ENCODE measurements at regions not wholly inside any gene's neighbourhood (a gene's known extent, or its start where the extent isn't known, plus 50 kb on each side); places are given as distances from the start of the nearest gene placed in this dataset.

DNA sequence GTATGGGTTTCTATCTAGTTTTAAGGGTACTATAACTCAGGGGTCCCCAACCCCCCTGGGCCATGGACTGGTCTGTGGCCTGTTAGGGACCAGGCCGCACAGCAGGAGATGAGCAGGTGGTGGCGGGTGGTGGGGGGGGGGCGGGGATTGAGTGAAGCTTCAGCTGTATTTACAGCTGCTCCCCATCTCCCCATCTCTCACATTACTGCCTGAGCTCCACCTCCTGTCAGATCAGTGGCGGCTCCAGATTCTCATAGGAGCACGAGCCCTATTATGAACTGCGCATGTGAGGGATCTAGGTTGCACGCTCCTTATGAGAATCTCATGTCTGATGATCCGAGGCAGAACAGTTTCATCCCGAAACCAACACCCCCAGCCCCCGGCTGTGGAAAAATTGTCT is 95.1 kb upstream of the SLC45A1 start:
- Histone ChIP-seq H3K36me3 (ENCODE audit: control insufficient read depth, insufficient read depth, low read length) (no peaks in the 10 kb centered on the region), H3K9ac (ENCODE audit: insufficient read depth, low read length) (no peak overlapping the region), H4K20me1 (ENCODE audit: control insufficient read depth, extremely low read depth, insufficient read depth, low read length) (no peaks in the 10 kb centered on the region), H2AFZ (ENCODE audit: low read length) (no peak overlapping the region), H3K9me3 (ENCODE audit: control insufficient read depth, insufficient read depth, low read depth, low read length) (no peaks in the 10 kb centered on the region), H3K4me1 (ENCODE audit: control insufficient read depth, extremely low read depth, insufficient read depth, low read length) (peaks cover 3% of the 10 kb centered on the region), H3K79me2 (ENCODE audit: control insufficient read depth, insufficient read depth, low read length) (no peaks in the 10 kb centered on the region), H3K27me3 (ENCODE audit: control insufficient read depth, insufficient read depth, low read length) (peaks cover 3% of the 10 kb centered on the region), H3K27ac (ENCODE audit: insufficient read depth, low read length) (no peak overlapping the region), H3K4me3 (replicated peaks in 1 of 4; ENCODE audit: control extremely low read depth in 1 of 4, insufficient read depth in 1 of 4, low read depth in 3 of 4, low read length in 4 of 4) (no peak overlapping the region), H3K4me2 (ENCODE audit: extremely low read depth, insufficient read depth, low read length) (no peak overlapping the region)
- no peak for DNase-seq (ENCODE audit: low read depth in 2 of 2)
- TF ChIP-seq, protein P1, sequence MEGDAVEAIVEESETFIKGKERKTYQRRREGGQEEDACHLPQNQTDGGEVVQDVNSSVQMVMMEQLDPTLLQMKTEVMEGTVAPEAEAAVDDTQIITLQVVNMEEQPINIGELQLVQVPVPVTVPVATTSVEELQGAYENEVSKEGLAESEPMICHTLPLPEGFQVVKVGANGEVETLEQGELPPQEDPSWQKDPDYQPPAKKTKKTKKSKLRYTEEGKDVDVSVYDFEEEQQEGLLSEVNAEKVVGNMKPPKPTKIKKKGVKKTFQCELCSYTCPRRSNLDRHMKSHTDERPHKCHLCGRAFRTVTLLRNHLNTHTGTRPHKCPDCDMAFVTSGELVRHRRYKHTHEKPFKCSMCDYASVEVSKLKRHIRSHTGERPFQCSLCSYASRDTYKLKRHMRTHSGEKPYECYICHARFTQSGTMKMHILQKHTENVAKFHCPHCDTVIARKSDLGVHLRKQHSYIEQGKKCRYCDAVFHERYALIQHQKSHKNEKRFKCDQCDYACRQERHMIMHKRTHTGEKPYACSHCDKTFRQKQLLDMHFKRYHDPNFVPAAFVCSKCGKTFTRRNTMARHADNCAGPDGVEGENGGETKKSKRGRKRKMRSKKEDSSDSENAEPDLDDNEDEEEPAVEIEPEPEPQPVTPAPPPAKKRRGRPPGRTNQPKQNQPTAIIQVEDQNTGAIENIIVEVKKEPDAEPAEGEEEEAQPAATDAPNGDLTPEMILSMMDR (conservative IDR thresholded peaks at IDR 0.05 in 1 of 2, IDR thresholded peaks at IDR 0.05 in 1 of 2; ENCODE audit: low read depth in 1 of 2, low read length in 2 of 2): no peak
- TF ChIP-seq EZH2 (IDR thresholded peaks at IDR 0.05; ENCODE audit: low read length, missing control alignments): no peak

DNA sequence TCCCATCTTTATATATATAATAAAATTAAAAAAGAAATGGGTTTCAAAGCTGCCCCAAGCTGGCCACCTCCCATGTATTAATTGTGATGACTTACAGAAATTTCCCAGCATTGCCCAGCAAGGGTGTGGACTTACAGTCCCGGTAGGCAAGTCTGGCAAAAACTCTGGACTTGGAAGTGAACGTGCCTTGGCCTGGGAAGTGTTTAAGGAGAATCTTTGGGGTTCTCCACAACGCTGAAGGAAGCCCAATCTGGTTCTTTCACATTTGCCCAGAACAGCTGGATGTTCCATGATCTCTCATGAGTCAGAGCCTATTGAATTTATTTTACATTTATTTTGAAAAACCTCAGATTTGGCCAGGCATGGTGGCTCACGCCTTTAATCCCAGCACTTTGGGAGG is 98.4 kb upstream of the SLC45A1 start:
- Histone ChIP-seq H3K4me2 (ENCODE audit: extremely low read depth, insufficient read depth, low read length) (peak overlapping the region; percentile 8), H3K4me1 (ENCODE audit: control insufficient read depth, extremely low read depth, insufficient read depth, low read length) (peaks cover 11% of the 10 kb centered on the region), H4K20me1 (ENCODE audit: control insufficient read depth, extremely low read depth, insufficient read depth, low read length) (no peaks in the 10 kb centered on the region), H3K9ac (ENCODE audit: insufficient read depth, low read length) (no peak overlapping the region), H3K4me3 (replicated peaks in 1 of 4; ENCODE audit: control extremely low read depth in 1 of 4, insufficient read depth in 1 of 4, low read depth in 3 of 4, low read length in 4 of 4) (no peak overlapping the region), H3K79me2 (ENCODE audit: control insufficient read depth, insufficient read depth, low read length) (no peaks in the 10 kb centered on the region), H3K27ac (ENCODE audit: insufficient read depth, low read length) (no peak overlapping the region), H3K27me3 (ENCODE audit: control insufficient read depth, insufficient read depth, low read length) (no peaks in the 10 kb centered on the region), H3K36me3 (ENCODE audit: control insufficient read depth, insufficient read depth, low read length) (no peaks in the 10 kb centered on the region), H3K9me3 (ENCODE audit: control insufficient read depth, insufficient read depth, low read depth, low read length) (no peaks in the 10 kb centered on the region), H2AFZ (ENCODE audit: low read length) (no peak overlapping the region)
- TF ChIP-seq, protein P1 (conservative IDR thresholded peaks at IDR 0.05 in 1 of 2, IDR thresholded peaks at IDR 0.05 in 1 of 2; ENCODE audit: low read depth in 1 of 2, low read length in 2 of 2): no peak
- TF ChIP-seq EZH2 (IDR thresholded peaks at IDR 0.05; ENCODE audit: low read length, missing control alignments): no peak
- DNase-seq (ENCODE audit: low read depth in 2 of 2): peak; percentile 20 to 46

DNA sequence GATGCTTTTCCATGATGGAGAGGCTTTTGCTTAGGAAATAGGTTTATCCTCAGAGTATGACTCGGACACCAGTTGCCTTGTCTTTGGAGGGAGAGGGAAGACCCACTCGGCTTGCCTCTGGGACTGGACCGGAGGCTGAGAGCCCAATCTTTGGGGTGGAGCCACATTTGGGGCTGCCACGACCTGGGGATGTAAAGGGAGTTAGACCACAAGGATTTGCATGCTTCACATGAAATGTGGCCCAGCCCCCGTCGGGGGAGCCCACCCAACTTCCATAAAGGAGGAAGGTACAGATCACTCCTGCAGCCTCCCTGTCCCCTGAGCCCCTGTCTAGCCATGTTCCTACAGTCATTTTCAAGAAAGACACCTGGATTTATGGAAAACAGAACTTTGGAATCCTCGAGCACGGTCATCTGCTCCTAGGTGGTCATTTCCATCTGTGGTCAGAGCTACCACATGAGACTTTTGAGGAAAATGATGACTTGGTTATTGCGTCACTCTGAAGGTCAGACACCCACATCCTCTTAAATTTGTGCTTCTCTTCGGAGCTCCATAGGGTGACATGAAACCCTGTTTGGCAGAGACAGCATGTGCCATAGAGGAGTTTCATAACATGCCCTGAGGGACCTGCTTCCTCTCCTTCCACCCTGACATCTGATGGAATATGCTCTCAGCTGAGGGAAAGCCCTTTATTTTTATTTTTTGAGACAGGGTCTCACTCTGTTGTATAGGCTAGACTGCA is 99.4 kb upstream of the SLC45A1 start:
- H3K27me3 ChIP-seq (ENCODE audit: control insufficient read depth, insufficient read depth, low read length): no peaks in the 10 kb centered on the region
- no peaks in the 10 kb centered on the region for H3K36me3 ChIP-seq (ENCODE audit: control insufficient read depth, insufficient read depth, low read length)
- no peaks in the 10 kb centered on the region for H3K9me3 ChIP-seq (ENCODE audit: control insufficient read depth, insufficient read depth, low read depth, low read length)
- TF ChIP-seq EZH2 (IDR thresholded peaks at IDR 0.05; ENCODE audit: low read length, missing control alignments): no peak
- TF ChIP-seq, protein P1 (conservative IDR thresholded peaks at IDR 0.05 in 1 of 2, IDR thresholded peaks at IDR 0.05 in 1 of 2; ENCODE audit: low read depth in 1 of 2, low read length in 2 of 2): no peak
- peak in 1 of 2 donors; percentile 75 for DNase-seq (ENCODE audit: low read depth in 2 of 2)
- H2AFZ ChIP-seq (ENCODE audit: low read length): no peak overlapping the region
- no peaks in the 10 kb centered on the region for H4K20me1 ChIP-seq (ENCODE audit: control insufficient read depth, extremely low read depth, insufficient read depth, low read length)
- H3K27ac ChIP-seq (ENCODE audit: insufficient read depth, low read length): no peak overlapping the region
- no peak overlapping the region for H3K4me2 ChIP-seq (ENCODE audit: extremely low read depth, insufficient read depth, low read length)
- no peaks in the 10 kb centered on the region for H3K79me2 ChIP-seq (ENCODE audit: control insufficient read depth, insufficient read depth, low read length)
- no peak overlapping the region for H3K4me3 ChIP-seq (replicated peaks in 1 of 4; ENCODE audit: control extremely low read depth in 1 of 4, insufficient read depth in 1 of 4, low read depth in 3 of 4, low read length in 4 of 4)
- peaks cover 11% of the 10 kb centered on the region for H3K4me1 ChIP-seq (ENCODE audit: control insufficient read depth, extremely low read depth, insufficient read depth, low read length)
- H3K9ac ChIP-seq (ENCODE audit: insufficient read depth, low read length): no peak overlapping the region
